ENCODE measurements at regions not wholly inside any gene's neighbourhood (a gene's known extent, or its start where the extent isn't known, plus 50 kb on each side); places are given as distances from the start of the nearest gene placed in this dataset.
"Not testable (repeated sequence)": the region's sequence is repeated elsewhere in the genome, so short reads cannot be mapped to it uniquely, and the experiment has no call there.

DNA sequence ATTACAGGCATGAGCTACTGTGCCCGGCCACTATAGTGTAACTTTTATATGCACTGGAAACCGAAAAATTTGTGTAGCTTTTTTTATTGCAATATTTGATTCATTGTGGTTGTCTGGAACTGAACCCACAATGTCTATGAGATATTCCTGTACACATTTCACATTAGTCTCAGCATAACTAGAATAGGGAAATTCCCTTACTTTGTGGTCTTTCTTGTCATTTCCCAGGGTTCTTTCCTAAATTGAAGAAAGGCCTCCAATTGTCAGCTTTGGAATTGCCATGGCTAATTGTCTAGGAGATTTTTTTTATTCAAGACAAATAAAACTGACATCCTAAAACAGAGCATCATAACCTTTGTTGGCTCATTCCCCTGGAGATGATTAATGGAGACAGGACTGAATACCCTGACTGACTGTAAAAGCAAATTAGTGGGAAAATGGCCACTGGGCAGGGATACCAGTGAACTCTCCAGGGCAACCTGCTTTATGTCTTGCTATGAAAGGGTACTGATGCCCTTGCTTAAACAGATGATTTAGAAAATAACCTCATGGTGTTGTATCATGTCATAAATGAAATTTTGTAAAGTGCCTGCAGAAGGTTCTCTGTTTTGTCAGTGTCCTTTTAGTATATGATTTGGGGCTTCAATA lies 576.9 kb downstream of the RFPL4B start:
- DNase-seq (ENCODE audit: low read depth in 3 of 3, low spot score in 1 of 3): no peak

DNA sequence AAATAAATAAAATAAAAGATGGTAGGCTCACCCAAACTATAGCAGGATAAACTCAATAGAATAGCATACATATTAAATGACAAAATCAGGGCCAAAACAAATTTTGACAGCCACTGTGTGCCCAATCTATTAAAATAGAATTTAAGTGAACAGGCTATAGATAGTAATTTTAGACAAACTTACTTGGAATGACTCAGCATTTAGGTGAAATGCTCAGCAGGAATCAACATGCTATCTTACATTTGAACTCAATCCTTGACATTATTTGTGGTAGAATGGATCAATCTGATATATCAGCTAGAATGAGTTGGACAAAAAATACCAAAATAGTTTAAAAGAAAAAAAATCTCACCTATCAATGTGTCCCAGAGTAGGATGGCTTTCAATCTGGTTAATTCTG lies 578.6 kb downstream of the RFPL4B start:
- no peak for DNase-seq (ENCODE audit: low read depth in 3 of 3, low spot score in 1 of 3)

DNA sequence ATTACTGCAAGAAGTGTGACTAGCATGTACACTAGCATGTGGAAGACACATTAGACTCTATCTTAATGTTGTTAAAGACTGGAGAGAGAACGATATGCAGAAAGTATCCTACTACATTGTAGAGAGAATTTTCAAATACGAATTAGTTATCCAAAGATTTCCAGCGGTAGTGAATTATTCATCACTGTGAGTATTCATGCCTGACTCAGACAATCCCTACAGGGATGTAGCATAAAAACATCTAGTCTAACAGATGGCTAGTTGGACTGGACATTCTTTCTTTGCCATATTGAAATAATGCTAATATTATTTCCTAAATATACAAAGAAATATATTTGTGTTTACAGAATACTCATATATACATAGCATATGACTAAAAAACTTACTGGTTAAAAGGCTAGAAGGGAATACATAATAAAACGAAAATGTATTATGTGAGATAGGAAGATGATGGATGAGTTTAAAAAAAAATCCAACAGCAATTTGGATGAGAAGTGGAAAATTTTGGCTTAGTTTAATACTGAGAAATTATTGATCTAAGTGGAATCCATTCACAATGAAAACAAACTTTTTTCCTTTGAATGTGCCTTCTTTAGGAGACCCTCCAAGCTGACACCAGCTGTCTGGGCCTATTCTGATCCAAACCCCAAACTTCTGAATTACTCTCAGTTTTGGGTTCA lies 580.7 kb downstream of the RFPL4B start:
- DNase-seq (ENCODE audit: low read depth in 3 of 3, low spot score in 1 of 3): no peak

DNA sequence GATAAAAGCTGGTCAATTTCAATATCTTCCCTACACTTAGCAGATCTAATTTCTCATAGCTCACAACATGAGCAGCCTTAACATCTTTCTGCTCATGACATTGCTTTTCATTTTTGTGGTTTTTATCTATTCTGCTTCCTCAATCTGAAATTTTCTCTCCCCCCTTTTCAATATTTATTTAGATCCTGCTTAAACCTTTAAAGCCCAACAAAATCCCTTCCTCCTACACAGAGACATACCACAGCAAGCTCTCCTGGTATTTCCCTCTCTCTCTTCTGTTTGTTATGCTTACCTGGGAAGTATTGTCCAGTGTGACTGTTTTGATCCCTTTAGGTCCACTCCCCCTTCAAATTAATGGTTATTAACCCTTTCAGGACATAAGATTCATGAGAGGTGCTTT lies 582.5 kb downstream of the RFPL4B start:
- no peak for DNase-seq (ENCODE audit: low read depth in 3 of 3, low spot score in 1 of 3)

DNA sequence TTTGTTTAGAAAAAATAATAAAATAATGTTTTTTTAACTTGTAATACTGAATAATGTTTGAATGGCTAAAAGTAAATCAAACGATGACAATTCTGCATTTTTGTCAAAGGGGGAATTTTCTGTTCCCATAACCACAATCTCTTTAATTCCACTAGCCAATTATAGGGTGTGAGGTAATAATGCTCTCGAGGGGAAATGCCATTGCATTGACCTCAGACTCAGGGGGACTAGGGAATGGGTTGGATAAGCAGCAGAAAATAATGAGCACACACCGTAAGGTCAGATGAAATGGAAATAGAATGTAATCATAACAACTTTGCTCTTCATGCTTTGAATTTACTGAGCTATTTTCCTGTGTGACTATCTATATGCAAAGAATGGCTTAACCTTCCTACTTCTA lies 584.7 kb downstream of the RFPL4B start:
- no peak for DNase-seq (ENCODE audit: low read depth in 3 of 3, low spot score in 1 of 3)

DNA sequence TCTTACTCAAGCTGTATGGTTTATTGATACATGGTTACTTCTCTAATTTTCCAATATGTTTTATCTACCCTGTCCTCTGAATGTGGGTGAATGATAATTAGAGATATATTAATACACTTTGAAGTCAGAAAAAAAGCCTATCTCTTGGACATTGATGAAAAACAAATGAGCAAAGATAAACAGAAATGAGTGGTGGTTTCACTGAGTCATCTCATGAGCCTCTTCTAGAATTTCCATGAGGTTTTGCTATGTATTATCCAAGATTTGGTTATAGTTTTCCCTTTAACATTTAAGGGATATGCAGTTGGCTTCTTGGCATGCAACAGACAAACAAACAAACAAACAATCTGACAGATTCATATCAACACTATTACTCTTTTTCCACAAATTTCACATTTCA lies 586.8 kb downstream of the RFPL4B start:
- DNase-seq (ENCODE audit: low read depth in 3 of 3, low spot score in 1 of 3): no peak

DNA sequence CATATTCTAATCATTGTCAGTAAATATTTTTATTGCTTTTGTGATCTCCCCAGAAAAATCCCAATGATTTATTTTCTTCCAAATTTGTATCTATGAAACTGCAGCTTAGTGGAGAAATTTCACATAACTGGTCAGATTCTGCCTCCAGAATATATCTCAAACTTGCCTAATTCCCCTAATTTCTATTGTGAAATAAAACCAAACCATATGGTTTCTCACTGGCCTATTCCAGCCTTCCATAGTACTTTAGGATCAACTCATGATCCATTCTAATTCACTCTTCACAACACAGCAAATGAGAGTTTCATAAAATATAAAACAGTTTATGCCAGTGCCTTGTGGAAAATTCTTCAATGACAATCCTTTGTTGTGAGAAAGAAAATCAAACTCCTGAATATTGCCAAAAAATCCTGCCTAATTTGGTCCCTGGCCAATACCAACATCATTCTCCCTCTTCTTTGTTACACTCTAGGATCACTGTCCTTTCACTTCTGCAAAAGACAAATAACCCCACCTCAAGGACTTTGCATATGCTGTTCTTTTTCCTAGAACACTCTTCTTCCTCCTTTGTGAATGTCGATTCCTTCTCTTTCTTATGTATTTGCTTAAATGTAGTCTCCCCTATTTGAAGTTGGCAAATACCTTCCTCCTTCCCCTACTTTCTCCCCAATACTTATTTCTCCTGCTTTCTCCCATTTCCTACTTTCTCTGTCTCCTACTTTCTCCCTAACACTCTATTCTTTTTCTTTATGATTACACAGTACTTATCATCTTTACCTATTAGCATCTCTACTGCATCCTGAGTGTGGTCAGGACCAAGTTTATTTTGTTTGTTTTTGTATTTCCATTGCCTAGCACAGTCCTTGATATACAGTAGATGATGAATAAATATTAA lies 587.5 kb downstream of the RFPL4B start:
- DNase-seq (ENCODE audit: low read depth in 3 of 3, low spot score in 1 of 3): no peak

DNA sequence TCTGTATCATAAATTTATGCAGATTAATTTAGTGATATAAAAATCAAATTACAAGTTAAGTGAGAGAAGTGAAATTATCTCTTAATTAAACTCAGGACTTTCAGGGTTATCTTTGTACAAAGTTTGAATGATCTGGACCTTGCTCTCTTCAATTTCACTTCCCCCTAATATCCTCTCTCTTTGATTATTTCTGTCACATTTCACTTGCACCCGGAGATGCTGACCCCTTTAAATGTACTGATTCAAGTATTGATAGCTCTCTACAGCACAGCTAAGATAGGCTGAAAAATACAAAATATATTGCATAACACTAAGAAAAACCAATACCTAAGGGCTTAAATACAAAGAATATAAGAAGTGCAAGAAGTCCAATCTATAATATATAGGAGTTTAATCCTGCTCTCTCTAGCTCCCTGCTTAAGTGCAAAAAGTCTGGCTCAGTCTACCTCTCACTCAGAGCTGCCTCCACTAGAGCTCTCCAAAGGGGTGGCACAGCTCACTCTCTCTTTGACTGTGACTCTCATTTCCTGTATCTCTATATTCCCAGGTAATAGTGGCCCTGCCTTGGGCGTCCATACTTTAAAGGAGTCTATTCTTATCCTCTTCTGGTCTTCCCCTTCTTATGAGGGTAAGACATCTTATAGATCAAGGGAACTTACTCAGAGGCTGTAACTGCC lies 588.4 kb downstream of the RFPL4B start:
- DNase-seq (ENCODE audit: low read depth in 3 of 3, low spot score in 1 of 3): no peak

DNA sequence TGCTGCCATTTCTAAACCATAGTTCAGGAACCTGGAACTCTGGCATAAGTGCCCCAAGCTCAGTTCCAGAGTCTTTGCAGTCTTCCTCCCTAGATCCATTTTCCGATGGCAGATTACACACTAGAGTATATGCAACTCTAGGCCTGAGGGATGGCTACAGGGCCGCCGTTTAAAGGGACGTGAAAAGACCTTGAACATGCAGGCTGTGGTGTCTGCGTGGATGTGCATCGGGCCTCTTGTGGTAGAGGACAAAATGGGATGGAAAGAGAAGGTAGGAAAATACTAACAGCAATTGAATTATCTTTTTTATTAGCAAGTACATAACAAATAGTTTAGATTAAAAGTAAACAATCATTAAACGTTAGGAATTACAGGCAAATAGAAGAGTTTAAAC lies 588.9 kb downstream of the RFPL4B start:
- DNase-seq (ENCODE audit: low read depth in 3 of 3, low spot score in 1 of 3): no peak

DNA sequence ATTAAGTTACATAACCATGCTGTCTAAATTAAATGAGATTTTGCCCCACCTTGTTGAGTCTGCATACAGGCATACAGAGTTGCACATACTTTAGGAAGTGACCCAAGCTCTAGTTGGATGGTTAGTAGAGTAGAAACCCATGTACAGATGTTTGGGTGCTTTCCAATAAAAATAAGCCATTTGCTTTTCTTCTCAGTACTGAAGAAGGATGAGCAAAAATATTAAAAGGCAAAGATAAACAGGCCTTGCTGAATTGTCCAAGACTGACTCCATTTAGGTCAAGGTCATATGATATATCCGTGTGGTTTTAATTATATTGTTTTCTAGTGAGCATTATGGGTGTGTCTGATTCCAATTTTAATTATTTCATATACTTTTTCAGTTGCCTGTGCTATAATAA lies 589.4 kb downstream of the RFPL4B start:
- DNase-seq (ENCODE audit: low read depth in 3 of 3, low spot score in 1 of 3): no peak

DNA sequence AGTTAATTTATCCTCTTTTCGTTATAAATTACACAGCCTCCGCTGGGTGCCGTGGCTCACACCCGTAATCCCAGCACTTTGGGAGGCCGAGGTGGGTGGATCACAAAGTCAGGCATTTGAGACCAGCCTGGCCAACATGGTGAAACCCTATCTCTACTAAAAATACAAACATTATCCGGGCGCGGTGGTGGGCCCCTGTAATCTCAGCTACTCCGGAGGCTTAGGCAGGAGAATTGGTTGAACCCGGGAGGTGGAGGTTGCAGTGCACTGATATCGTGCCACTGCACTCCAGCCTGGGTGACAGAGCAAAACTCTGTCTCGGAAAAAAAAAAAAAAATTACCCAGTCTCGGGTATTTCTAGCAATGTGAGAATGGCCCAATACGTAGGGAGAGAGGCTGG lies 590.6 kb downstream of the RFPL4B start:
- not testable (repeated sequence) for DNase-seq (ENCODE audit: low read depth in 3 of 3, low spot score in 1 of 3)

DNA sequence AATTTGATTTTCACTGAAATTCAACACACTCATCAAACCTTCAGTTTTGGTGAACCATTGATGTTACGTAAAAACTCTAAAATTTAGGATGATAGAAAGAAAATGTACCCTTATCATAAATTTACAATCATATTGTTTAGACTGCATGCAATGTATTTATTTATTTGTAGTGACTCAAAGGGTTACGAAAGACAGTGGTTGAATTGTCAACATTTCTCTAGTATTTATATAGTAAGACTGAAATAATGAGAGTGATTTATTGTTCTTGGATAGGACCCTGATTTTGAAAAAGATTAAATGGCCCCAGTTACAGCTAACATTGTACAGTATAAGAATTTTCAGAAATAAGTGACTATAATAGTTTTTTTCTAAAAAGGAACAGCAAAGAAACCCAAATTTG lies 591.5 kb downstream of the RFPL4B start:
- DNase-seq (ENCODE audit: low read depth in 3 of 3, low spot score in 1 of 3): no peak

DNA sequence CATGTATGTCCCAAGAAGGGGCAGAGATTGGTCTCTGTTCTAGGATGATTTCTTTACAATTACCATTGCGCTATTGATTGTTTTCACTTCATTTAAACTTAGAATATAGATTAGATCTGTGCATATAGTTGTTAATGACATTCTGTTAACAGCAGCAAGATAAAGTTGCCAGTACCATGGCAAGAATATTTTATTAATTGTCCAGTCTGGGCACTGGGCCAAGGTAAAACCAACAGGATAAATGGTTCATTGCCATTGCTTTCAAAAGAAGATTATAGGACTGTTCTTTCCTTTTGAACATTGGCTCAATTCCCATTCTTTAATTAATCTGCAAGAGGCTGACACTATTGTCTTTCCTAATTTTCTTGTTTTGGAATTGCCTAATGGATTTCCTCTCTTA lies 592.4 kb downstream of the RFPL4B start:
- DNase-seq (ENCODE audit: low read depth in 3 of 3, low spot score in 1 of 3): no peak

DNA sequence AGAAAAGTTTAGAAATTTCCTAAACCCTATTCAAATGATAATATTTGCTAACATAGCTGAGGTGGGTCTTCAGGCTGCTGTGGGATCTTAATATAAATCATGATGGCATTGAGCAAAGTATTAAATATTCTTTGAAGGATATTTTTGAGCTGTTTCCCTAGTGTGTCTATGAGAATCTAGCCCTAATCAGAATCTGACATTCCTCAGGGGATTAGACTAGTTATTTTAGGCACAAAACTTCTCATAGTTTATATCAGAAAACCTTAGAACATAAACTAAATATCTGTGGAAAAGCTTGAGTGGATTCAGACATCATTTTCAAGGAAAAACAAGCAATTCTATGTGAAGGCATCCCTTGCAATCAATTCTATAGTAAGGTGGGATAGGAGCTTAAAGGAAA lies 594.5 kb downstream of the RFPL4B start:
- no peak for DNase-seq (ENCODE audit: low read depth in 3 of 3, low spot score in 1 of 3)

DNA sequence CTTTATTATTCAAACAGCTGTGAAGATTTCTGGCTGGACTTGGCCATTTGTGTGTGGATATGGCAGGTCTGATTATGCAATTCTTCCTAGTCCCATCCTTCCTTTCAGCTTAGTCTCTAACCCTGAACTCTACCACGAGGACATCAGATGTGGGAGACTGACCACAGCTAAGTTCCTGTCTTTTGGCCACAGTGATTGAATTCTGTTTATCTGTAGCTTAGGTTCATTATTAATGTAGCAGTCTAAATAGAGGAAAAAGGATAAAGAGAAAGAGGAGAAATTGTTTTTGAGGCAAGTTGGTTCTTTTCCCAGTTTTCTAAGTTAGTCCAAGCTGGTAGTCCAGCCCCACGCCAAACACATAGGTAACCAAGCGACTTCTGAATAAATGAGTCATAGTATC lies 598.9 kb downstream of the RFPL4B start:
- DNase-seq (ENCODE audit: low read depth in 3 of 3, low spot score in 1 of 3): no peak

DNA sequence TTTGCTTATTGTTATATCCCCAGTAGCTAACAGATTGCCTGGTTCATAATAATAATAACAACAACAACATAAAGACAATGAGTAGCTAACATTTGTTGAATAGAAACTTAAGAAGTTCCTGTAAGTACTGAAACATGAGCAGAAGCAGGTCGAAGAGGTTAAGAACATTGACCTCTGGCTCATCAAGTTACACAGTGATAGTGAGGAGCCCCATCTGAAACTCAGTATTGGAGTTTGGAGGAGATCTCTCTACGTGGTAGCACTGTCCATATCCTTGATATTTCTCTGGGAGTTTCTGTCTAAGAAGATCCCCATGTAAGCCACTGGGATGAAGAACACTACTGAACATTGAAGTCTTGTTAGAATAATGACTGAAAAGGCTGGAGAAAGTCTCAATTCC lies 600.4 kb downstream of the RFPL4B start:
- no peak for DNase-seq (ENCODE audit: low read depth in 3 of 3, low spot score in 1 of 3)

DNA sequence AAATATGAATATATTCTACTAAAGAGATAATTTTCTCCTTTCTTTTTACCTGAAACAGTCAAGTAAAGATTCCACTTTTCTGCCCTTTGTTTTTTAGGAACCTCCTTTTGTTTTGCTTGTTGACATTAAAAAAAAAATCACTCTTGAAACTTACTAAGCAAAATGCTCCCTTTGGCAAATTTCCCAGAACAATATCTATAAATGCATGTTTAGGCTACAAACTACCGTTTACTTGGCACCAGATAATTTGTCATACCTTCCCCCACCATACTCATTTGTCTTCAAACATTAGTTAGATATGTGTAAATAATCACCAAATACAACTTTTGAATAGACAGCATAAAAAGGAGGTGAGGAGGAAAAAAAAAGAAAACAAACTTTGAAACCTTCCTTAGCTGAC lies 604.7 kb downstream of the RFPL4B start:
- no peak for DNase-seq (ENCODE audit: low read depth in 3 of 3, low spot score in 1 of 3)

DNA sequence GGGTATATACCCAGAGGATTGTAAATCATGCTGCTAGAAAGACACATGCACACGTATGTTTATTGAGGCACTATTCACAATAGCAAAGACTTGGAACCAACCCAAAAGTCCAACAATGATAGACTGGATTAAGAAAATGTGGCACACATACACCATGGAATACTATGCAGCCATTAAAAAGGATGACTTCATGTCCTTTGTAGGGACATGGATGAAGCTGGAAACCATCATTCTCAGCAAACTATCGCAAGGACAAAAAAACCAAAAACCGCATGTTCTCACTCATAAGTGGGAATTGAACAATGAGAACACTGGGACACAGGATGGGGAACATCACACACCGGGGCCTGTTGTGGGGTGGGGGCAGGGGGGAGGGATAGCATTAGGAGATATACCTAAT lies 608.6 kb downstream of the RFPL4B start:
- not testable (repeated sequence) for DNase-seq (ENCODE audit: low read depth in 3 of 3, low spot score in 1 of 3)

DNA sequence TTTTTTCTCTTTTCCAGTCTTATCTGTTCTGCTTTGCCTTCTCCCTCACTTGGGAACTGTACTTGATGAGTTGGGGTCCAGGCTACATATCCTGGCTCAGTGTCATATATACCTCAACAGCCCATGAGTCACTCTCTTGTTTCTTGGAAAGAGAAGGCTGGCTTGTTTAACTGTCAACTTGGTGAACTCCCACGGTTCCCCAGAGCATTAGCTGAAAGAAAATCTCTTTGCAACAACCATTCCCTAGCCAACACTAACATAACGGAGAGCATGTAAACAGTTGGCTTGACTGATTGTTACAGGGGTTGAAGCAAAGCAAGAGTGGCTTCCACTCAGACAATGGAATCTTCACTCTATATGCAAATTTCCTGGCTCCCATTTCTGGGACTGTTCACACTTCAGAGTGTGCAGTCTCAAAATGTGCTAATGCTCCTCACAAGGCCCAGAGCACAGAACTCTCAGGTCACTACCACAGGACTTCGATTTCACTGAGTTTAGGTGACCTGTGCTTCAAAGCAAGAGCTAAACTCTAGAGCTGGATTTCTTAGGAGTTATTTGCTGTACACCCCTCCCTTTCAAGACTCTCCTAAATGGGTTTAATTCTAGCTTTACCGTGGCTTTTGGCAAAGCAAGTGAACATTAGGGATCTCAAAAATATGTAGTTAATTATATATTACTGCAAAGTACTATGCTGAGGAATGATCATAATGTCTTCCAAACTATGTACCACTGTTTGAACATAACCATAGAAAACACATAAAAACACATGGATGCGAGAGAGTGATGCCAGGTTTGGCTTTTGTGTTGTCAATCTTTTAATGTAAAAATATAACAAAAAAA lies 609.8 kb downstream of the RFPL4B start:
- no peak for DNase-seq (ENCODE audit: low read depth in 3 of 3, low spot score in 1 of 3)

DNA sequence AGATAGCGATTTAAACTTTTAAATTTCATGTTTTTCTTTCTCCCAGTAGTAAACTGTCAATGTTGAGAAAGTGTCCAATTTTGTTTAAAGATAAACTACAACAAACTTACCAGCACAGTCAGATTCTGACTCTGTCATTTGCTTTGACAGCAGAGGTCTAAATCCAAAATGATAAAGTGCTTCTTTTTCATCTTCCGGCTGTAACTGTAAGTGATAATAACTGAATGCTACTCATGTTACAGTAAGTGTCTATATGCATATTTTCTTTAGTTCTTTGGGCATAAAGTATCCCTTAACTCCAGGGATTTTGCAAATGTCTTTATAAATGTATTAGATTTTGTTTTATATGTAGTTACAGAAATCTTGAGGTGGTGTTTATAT lies 610.4 kb downstream of the RFPL4B start:
- no peak for DNase-seq (ENCODE audit: low read depth in 3 of 3, low spot score in 1 of 3)

DNA sequence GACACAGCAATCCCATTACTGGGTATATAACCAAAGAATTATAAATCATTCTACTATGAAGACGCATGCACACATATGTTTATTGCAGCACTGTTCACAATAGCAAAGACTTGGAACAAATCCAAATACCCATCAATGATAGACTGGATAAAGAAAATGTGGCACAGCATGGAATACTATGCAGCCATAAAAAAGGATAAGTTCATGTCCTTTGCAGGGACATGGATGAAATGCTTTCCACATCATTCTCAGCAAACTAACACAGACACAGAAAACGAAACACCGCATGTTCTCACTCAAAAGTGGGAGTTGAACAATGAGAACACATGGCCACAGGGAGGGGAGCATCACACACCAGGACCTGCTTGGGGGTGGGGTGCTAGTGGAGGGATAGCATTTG lies 613.0 kb downstream of the RFPL4B start:
- DNase-seq (ENCODE audit: low read depth in 3 of 3, low spot score in 1 of 3): not testable (repeated sequence)
